PFSK-1 (cell line): ENCODE measurements at regions not wholly inside any gene's neighbourhood (a gene's known extent, or its start where the extent isn't known, plus 50 kb on each side); places are given as distances from the start of the nearest gene placed in this dataset.

Source experiments
- FOXP2 ChIP-seq: optimal IDR thresholded peaks from 2 replicates; pipeline ENCODE3; 2011; ENCODE audit warnings: borderline replicate concordance, control low read depth, inconsistent platforms; ENCODE audit not compliant: insufficient read depth; ENCODE audit errors: extremely low read length, extremely low read depth
- POLR2AphosphoS5 ChIP-seq: IDR thresholded peaks from 2 replicates; pipeline ENCODE4 v1.6.1; 2012; ENCODE audit warnings: low read depth, mild to moderate bottlenecking, control low read depth, low read length, moderate library complexity
- SIN3A ChIP-seq: IDR thresholded peaks from 2 replicates; pipeline ENCODE4 v1.6.1; 2012; ENCODE audit warnings: mild to moderate bottlenecking, low read length, moderate library complexity, borderline replicate concordance; ENCODE audit not compliant: insufficient read depth
- TAF1 ChIP-seq: IDR thresholded peaks from 2 replicates; pipeline ENCODE4 v1.6.1; 2012; ENCODE audit warnings: low read length, control low read depth, borderline replicate concordance; ENCODE audit not compliant: insufficient read depth
- TF ChIP-seq, protein P1 (sequence below), 2 experiments: IDR thresholded peaks; 2 replicates each; pipeline versions ENCODE4 v1.6.1 to v1.8.0; 2011 to 2012; ENCODE audit warnings: low read depth in 2 of 2, low read length in 2 of 2, control low read depth in 1 of 2, inconsistent platforms in 1 of 2, mild to moderate bottlenecking in 1 of 2, moderate library complexity in 1 of 2; ENCODE audit not compliant: insufficient read depth in 1 of 2

DNA sequence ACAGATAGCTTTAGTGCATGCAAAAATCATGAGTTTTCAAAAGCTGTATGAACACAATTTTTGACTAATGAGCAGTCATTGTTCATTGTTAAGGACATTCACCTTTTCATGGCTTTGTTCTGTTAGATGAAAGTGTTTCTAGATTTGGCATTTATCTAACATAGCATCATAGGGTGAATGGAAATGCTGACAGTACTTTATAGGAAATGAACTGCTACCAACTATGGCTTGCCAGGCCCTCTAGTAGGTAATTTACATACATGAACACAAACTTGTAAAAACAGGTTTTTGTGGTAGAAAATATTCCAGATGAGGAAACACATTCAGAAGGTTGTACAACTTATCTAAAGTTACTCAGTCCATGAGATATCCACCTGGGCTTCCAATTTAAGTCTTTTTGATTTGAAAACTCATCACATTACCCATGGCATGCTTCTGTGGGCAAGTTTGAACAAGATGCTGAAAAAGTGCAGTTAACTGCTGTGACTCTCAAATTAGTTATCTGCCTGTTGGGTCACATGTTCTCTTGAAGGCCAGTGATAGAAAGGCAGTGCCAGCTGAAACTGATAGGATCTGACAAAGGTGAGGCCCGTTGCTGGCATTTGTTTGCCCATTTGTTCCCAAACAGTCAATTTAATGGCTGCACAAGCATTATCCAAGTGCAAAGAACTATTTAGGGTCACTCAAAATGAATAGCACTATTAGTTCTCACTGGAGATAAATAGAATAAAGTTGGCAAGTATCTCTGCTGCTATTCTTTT, 399.1 kb downstream of the MAN2A1 start:
- TF ChIP-seq, protein P1, sequence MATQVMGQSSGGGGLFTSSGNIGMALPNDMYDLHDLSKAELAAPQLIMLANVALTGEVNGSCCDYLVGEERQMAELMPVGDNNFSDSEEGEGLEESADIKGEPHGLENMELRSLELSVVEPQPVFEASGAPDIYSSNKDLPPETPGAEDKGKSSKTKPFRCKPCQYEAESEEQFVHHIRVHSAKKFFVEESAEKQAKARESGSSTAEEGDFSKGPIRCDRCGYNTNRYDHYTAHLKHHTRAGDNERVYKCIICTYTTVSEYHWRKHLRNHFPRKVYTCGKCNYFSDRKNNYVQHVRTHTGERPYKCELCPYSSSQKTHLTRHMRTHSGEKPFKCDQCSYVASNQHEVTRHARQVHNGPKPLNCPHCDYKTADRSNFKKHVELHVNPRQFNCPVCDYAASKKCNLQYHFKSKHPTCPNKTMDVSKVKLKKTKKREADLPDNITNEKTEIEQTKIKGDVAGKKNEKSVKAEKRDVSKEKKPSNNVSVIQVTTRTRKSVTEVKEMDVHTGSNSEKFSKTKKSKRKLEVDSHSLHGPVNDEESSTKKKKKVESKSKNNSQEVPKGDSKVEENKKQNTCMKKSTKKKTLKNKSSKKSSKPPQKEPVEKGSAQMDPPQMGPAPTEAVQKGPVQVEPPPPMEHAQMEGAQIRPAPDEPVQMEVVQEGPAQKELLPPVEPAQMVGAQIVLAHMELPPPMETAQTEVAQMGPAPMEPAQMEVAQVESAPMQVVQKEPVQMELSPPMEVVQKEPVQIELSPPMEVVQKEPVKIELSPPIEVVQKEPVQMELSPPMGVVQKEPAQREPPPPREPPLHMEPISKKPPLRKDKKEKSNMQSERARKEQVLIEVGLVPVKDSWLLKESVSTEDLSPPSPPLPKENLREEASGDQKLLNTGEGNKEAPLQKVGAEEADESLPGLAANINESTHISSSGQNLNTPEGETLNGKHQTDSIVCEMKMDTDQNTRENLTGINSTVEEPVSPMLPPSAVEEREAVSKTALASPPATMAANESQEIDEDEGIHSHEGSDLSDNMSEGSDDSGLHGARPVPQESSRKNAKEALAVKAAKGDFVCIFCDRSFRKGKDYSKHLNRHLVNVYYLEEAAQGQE (IDR thresholded peaks at IDR 0.05; ENCODE audit: insufficient read depth in 1 of 2, low read depth in 2 of 2, low read length in 2 of 2), result no peak
- TF ChIP-seq SIN3A (no peak), TAF1 (no peak), POLR2AphosphoS5 (no peak), FOXP2 (no peak)

DNA sequence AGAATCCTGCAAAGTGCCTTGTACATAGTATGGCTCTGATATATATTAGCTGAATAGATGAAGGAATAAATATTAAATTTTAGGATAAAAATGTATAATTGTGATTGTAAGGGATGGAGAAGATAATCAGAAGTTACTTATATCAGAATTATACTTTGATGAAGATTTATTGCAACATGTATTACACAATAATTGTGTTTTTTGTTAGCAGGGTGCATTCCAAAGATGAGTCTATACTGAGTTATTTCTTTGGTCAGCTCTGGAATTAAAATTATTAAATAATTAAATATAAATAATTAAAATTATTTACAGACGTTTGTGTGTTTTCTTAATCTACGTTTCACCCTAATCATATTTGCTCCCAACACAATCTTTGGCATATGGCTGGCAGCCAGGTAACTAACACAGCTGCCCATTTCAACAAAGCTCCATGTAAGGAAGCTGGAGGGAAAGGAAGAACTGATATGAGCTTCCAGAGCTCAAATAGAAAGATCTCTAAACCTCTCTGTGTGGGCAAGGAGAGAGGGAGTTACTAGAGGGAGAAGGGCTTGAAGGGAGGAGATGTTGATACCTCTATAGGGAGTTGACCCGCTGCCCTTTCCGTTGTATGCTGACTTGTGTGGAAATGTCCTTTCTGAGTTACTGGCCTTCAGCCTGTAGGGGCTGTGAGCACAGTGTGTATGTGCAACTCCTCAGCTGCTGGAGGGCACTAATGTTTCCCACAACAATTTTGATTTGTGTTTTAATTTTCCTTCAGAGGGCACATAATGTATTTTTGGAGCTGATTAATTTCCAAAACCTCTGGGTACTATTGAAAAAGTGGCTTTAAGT, 403.4 kb downstream of the MAN2A1 start:
- no peak for TF ChIP-seq SIN3A
- TF ChIP-seq FOXP2, result no peak
- TF ChIP-seq, protein P1 (IDR thresholded peaks at IDR 0.05; ENCODE audit: insufficient read depth in 1 of 2, low read depth in 2 of 2, low read length in 2 of 2), result no peak

- TF ChIP-seq POLR2AphosphoS5 (no peak), TAF1 (no peak), SIN3A (no peak), FOXP2 (no peak)
- TF ChIP-seq, protein P1 (IDR thresholded peaks at IDR 0.05; ENCODE audit: insufficient read depth in 1 of 2, low read depth in 2 of 2, low read length in 2 of 2), result no peak
These were observed 404.4 kb downstream of the MAN2A1 start for GRCh38 chr5:110094109-110094508.

DNA sequence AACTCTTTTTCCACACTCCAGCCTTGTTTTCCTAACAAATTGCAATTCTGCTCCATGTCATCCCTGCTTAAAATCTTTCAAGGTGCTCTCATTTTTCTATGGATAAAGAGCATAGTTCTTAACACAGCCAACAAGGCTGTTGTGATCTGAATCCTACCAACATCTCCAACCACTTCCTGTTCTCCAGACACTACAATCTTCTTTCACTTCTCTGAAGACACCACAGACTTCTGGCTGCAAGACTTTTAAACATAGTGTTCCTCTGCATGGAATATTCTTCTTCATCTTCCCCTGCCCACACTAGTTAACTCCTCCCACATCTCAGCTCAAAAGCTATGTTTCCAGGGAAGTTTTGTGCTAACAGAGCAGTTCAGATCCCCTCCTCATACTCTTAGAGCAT, 404.8 kb downstream of the MAN2A1 start:
- no peak for TF ChIP-seq FOXP2
- no peak for TF ChIP-seq SIN3A
- TF ChIP-seq, protein P1 (IDR thresholded peaks at IDR 0.05; ENCODE audit: insufficient read depth in 1 of 2, low read depth in 2 of 2, low read length in 2 of 2), result no peak
- TF ChIP-seq TAF1, result no peak
- no peak for TF ChIP-seq POLR2AphosphoS5
